A549 (cell line): ENCODE measurements at regions not wholly inside any gene's neighbourhood (a gene's known extent, or its start where the extent isn't known, plus 50 kb on each side); places are given as distances from the start of the nearest gene placed in this dataset.
"Not testable (repeated sequence)": the region's sequence is repeated elsewhere in the genome, so short reads cannot be mapped to it uniquely, and the experiment has no call there.

ENCODE experiments used
- CBX2 ChIP-seq: fragments of 200-600 bp; sonication (generic); IDR thresholded peaks from 2 replicates; pipeline ENCODE4 v1.6.1; 2016; ENCODE audit warnings: low read depth, mild to moderate bottlenecking, borderline replicate concordance
- CHD2 ChIP-seq: fragments of 150-350 bp; IDR thresholded peaks from 2 replicates; pipeline ENCODE4 v1.6.1; 2014; ENCODE audit warnings: low read length; ENCODE audit not compliant: partially characterized antibody
- EP300 ChIP-seq, 2 experiments: fragments of >200 bp; sonication (Bioruptor Twin); formaldehyde crosslinking; IDR thresholded peaks; 2 replicates in 1 of 2; 3 replicates in 1 of 2; pipeline ENCODE4 v1.6.1; 2016 to 2017
- POLR2A ChIP-seq: IDR thresholded peaks from 2 replicates; pipeline ENCODE4 v1.6.1; 2012; ENCODE audit warnings: mild to moderate bottlenecking, low read length
- TF ChIP-seq, protein P1 (sequence below): fragments of >200 bp; sonication (Bioruptor Twin); formaldehyde crosslinking; IDR thresholded peaks from 3 replicates; pipeline ENCODE4 v1.5.1; 2016
- TF ChIP-seq, protein P2 (sequence below): IDR thresholded peaks from 2 replicates; pipeline ENCODE4 v1.6.1; 2012
- TF ChIP-seq, protein P3 (sequence below): fragments of 200-600 bp; sonication (generic); IDR thresholded peaks from 2 replicates; pipeline ENCODE4 v1.6.1; 2016; ENCODE audit warnings: antibody characterized with exemption, mild to moderate bottlenecking, moderate library complexity

DNA sequence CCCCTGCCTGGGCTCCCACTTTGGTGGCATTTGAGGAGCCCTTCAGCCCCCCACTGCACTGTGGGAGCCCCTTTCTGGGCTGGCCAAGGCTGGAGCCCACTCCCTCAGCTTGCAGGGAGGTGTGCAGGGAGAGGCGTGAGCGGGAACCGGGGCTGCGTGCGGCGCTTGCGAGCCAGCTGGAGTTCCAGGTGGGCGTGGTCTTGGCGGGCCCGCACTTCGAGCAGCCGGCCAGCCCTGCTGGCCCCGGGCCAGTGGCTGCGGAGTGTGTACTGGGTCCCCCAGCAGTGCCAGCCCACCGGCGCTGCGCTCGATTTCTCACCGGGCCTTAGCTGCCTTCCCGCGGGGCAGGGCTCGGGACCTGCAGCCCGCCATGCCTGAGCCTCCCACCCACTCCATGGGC is 94.5 kb upstream of the METAP2 start:
- TF ChIP-seq CHD2; CBX2; EP300 (IDR thresholded peaks at IDR 0.05); POLR2A: not testable (repeated sequence)
- TF ChIP-seq, protein P1, sequence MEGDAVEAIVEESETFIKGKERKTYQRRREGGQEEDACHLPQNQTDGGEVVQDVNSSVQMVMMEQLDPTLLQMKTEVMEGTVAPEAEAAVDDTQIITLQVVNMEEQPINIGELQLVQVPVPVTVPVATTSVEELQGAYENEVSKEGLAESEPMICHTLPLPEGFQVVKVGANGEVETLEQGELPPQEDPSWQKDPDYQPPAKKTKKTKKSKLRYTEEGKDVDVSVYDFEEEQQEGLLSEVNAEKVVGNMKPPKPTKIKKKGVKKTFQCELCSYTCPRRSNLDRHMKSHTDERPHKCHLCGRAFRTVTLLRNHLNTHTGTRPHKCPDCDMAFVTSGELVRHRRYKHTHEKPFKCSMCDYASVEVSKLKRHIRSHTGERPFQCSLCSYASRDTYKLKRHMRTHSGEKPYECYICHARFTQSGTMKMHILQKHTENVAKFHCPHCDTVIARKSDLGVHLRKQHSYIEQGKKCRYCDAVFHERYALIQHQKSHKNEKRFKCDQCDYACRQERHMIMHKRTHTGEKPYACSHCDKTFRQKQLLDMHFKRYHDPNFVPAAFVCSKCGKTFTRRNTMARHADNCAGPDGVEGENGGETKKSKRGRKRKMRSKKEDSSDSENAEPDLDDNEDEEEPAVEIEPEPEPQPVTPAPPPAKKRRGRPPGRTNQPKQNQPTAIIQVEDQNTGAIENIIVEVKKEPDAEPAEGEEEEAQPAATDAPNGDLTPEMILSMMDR = not testable (repeated sequence)
- TF ChIP-seq, protein P2, sequence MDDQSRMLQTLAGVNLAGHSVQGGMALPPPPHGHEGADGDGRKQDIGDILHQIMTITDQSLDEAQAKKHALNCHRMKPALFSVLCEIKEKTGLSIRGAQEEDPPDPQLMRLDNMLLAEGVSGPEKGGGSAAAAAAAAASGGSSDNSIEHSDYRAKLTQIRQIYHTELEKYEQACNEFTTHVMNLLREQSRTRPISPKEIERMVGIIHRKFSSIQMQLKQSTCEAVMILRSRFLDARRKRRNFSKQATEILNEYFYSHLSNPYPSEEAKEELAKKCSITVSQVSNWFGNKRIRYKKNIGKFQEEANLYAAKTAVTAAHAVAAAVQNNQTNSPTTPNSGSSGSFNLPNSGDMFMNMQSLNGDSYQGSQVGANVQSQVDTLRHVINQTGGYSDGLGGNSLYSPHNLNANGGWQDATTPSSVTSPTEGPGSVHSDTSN = not testable (repeated sequence)
- TF ChIP-seq, protein P3, sequence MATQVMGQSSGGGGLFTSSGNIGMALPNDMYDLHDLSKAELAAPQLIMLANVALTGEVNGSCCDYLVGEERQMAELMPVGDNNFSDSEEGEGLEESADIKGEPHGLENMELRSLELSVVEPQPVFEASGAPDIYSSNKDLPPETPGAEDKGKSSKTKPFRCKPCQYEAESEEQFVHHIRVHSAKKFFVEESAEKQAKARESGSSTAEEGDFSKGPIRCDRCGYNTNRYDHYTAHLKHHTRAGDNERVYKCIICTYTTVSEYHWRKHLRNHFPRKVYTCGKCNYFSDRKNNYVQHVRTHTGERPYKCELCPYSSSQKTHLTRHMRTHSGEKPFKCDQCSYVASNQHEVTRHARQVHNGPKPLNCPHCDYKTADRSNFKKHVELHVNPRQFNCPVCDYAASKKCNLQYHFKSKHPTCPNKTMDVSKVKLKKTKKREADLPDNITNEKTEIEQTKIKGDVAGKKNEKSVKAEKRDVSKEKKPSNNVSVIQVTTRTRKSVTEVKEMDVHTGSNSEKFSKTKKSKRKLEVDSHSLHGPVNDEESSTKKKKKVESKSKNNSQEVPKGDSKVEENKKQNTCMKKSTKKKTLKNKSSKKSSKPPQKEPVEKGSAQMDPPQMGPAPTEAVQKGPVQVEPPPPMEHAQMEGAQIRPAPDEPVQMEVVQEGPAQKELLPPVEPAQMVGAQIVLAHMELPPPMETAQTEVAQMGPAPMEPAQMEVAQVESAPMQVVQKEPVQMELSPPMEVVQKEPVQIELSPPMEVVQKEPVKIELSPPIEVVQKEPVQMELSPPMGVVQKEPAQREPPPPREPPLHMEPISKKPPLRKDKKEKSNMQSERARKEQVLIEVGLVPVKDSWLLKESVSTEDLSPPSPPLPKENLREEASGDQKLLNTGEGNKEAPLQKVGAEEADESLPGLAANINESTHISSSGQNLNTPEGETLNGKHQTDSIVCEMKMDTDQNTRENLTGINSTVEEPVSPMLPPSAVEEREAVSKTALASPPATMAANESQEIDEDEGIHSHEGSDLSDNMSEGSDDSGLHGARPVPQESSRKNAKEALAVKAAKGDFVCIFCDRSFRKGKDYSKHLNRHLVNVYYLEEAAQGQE = not testable (repeated sequence)
